HUES64 (cell line): ENCODE measurements at regions not wholly inside any gene's neighbourhood (a gene's known extent, or its start where the extent isn't known, plus 50 kb on each side); places are given as distances from the start of the nearest gene placed in this dataset.

ENCODE experiments used
- H3K27ac ChIP-seq: 2 replicates; pipeline ENCODE4 v1.7.0; 2013; ENCODE audit warnings: low read depth, low read length, inconsistent platforms
- H3K27me3 ChIP-seq: 2 replicates; pipeline ENCODE4 v1.6.1; 2013; ENCODE audit warnings: mild to moderate bottlenecking, low read length; ENCODE audit not compliant: insufficient read depth
- H3K36me3 ChIP-seq: 2 replicates; pipeline ENCODE4 v1.6.1; 2013; ENCODE audit warnings: mild to moderate bottlenecking, low read length; ENCODE audit not compliant: insufficient read depth
- H3K4me1 ChIP-seq: 2 replicates; pipeline ENCODE4 v1.6.1; 2013; ENCODE audit warnings: mild to moderate bottlenecking, low read length, moderate library complexity; ENCODE audit not compliant: insufficient read depth
- H3K4me3 ChIP-seq: 2 replicates; pipeline ENCODE4 v1.5.1; 2013; ENCODE audit warnings: mild to moderate bottlenecking, low read length, moderate library complexity
- H3K9ac ChIP-seq: 2 replicates; pipeline ENCODE4 v1.6.1; 2013; ENCODE audit warnings: mild to moderate bottlenecking, low read depth, low read length
- H3K9me3 ChIP-seq: 2 replicates; pipeline ENCODE4 v1.6.1; 2013; ENCODE audit warnings: low read depth, low read length; ENCODE audit not compliant: insufficient read depth
- WGBS: fragments of 150-250, 120-280 bp; methylation state at CpG from one replicate; pipeline ENCODE4 v1.1.7; 2013; ENCODE audit warnings: missing lambda C conversion rate; 5-methylcytosine and 5-hydroxymethylcytosine counted together

GRCh38 chr4:62359441-62360155 is 1159.5 kb downstream of the ADGRL3 start:
- Histone ChIP-seq H3K9ac (no peak overlapping the region), H3K4me3 (no peak overlapping the region), H3K27ac (no peak overlapping the region), H3K4me1 (no peaks in the 10 kb centered on the region), H3K9me3 (no peaks in the 10 kb centered on the region), H3K27me3 (no peaks in the 10 kb centered on the region), H3K36me3 (no peaks in the 10 kb centered on the region)
- WGBS: 94% methylated on average over 1 of the region's 2 CpGs

GRCh38 chr4:62344915-62345314 is 1144.8 kb downstream of the ADGRL3 start:
- H3K4me3 ChIP-seq: no peak overlapping the region
- H3K4me1 ChIP-seq: no peaks in the 10 kb centered on the region
- no peaks in the 10 kb centered on the region for H3K36me3 ChIP-seq
- H3K27me3 ChIP-seq: no peaks in the 10 kb centered on the region
- H3K9me3 ChIP-seq: 0 out of 2 replicates have a peak, but pooled peaks cover 3% of the 10 kb centered on the region
- WGBS: 95% methylated on average over 4 of the region's 4 CpGs
- H3K27ac ChIP-seq: no peak overlapping the region
- H3K9ac ChIP-seq: no peak overlapping the region

GRCh38 chr4:62344474-62344873 is 1144.3 kb downstream of the ADGRL3 start:
- Histone ChIP-seq H3K4me1 (no peaks in the 10 kb centered on the region), H3K27ac (no peak overlapping the region), H3K9ac (no peak overlapping the region), H3K27me3 (no peaks in the 10 kb centered on the region), H3K4me3 (no peak overlapping the region), H3K36me3 (no peaks in the 10 kb centered on the region), H3K9me3 (0 out of 2 replicates have a peak, but pooled peaks cover 3% of the 10 kb centered on the region)
- 95% methylated on average over 4 of the region's 4 CpGs for WGBS

- Histone ChIP-seq H3K4me3 (no peak overlapping the region), H3K4me1 (no peaks in the 10 kb centered on the region), H3K36me3 (no peaks in the 10 kb centered on the region), H3K27ac (no peak overlapping the region), H3K27me3 (no peaks in the 10 kb centered on the region), H3K9ac (no peak overlapping the region), H3K9me3 (0 out of 2 replicates have a peak, but pooled peaks cover 6% of the 10 kb centered on the region)
Observed at GRCh38 chr4:62342346-62342745, 1142.2 kb downstream of the ADGRL3 start.

GRCh38 chr4:62328526-62328925 is 1128.4 kb downstream of the ADGRL3 start:
- no peaks in the 10 kb centered on the region for H3K9me3 ChIP-seq
- H3K4me3 ChIP-seq: no peak overlapping the region
- H3K4me1 ChIP-seq: no peaks in the 10 kb centered on the region
- H3K27me3 ChIP-seq: no peaks in the 10 kb centered on the region
- no peak overlapping the region for H3K27ac ChIP-seq
- H3K36me3 ChIP-seq: no peaks in the 10 kb centered on the region
- no peak overlapping the region for H3K9ac ChIP-seq
- WGBS: 97% methylated on average over 2 of the region's 2 CpGs

GRCh38 chr4:62327612-62328297 is 1127.6 kb downstream of the ADGRL3 start:
- no peak overlapping the region for H3K27ac ChIP-seq
- no CpG with 5 or more reads among the region's 1 CpG for WGBS
- H3K9me3 ChIP-seq: no peaks in the 10 kb centered on the region

GRCh38 chr4:62324215-62324614 is 1124.1 kb downstream of the ADGRL3 start:
- Histone ChIP-seq H3K9me3 (no peaks in the 10 kb centered on the region), H3K9ac (no peak overlapping the region), H3K36me3 (no peaks in the 10 kb centered on the region), H3K27me3 (no peaks in the 10 kb centered on the region), H3K27ac (no peak overlapping the region), H3K4me3 (no peak overlapping the region), H3K4me1 (no peaks in the 10 kb centered on the region)
- 89% methylated on average over 1 of the region's 1 CpG for WGBS

More at GRCh38 chr4:62327612-62328297, 1127.6 kb downstream of the ADGRL3 start:
- no peak overlapping the region for H3K9ac ChIP-seq
- H3K36me3 ChIP-seq: no peaks in the 10 kb centered on the region
- H3K4me3 ChIP-seq: no peak overlapping the region
- H3K27me3 ChIP-seq: no peaks in the 10 kb centered on the region
- no peaks in the 10 kb centered on the region for H3K4me1 ChIP-seq

- WGBS: 99% methylated on average over 7 of the region's 7 CpGs
- Histone ChIP-seq H3K9me3 (no peaks in the 10 kb centered on the region), H3K4me1 (no peaks in the 10 kb centered on the region), H3K36me3 (no peaks in the 10 kb centered on the region), H3K4me3 (no peak overlapping the region), H3K27me3 (no peaks in the 10 kb centered on the region), H3K9ac (no peak overlapping the region), H3K27ac (no peak overlapping the region)
Observed at GRCh38 chr4:62320612-62321011, 1120.5 kb downstream of the ADGRL3 start.

GRCh38 chr4:62302710-62303109 is 1102.6 kb downstream of the ADGRL3 start:
- H3K27me3 ChIP-seq: no peaks in the 10 kb centered on the region
- H3K27ac ChIP-seq: no peak overlapping the region
- H3K4me1 ChIP-seq: peaks cover 7% of the 10 kb centered on the region; the same call in 1 of the 2 replicates
- 78% methylated on average over 1 of the region's 1 CpG for WGBS
- H3K9me3 ChIP-seq: peaks cover 7% of the 10 kb centered on the region; the same call in 1 of the 2 replicates
- H3K36me3 ChIP-seq: no peaks in the 10 kb centered on the region
- H3K4me3 ChIP-seq: no peak overlapping the region
- no peak overlapping the region for H3K9ac ChIP-seq

- H3K36me3 ChIP-seq: no peaks in the 10 kb centered on the region
- H3K9ac ChIP-seq: no peak overlapping the region
- H3K9me3 ChIP-seq: no peaks in the 10 kb centered on the region
- 87% methylated on average over 3 of the region's 3 CpGs for WGBS
- H3K27me3 ChIP-seq: no peaks in the 10 kb centered on the region
- H3K27ac ChIP-seq: no peak overlapping the region
- H3K4me3 ChIP-seq: no peak overlapping the region
- H3K4me1 ChIP-seq: peaks cover 7% of the 10 kb centered on the region; the same call in 1 of the 2 replicates
Observed at GRCh38 chr4:62301500-62301899, 1101.4 kb downstream of the ADGRL3 start.

GRCh38 chr4:62293551-62293950 is 1093.4 kb downstream of the ADGRL3 start:
- H3K9me3 ChIP-seq: no peaks in the 10 kb centered on the region
- no CpG with 5 or more reads among the region's 2 CpGs for WGBS
- no peaks in the 10 kb centered on the region for H3K36me3 ChIP-seq

More at GRCh38 chr4:62293551-62293950, 1093.4 kb downstream of the ADGRL3 start:
- Histone ChIP-seq H3K9ac (no peak overlapping the region), H3K27ac (no peak overlapping the region), H3K4me1 (no peaks in the 10 kb centered on the region), H3K27me3 (no peaks in the 10 kb centered on the region), H3K4me3 (no peak overlapping the region)
